KOPT-K1 (cell line): ENCODE measurements at regions not wholly inside any gene's neighbourhood (a gene's known extent, or its start where the extent isn't known, plus 50 kb on each side); places are given as distances from the start of the nearest gene placed in this dataset.

Source experiments
- H3K27ac ChIP-seq: fragments of 200-600 bp; sonication (generic); 2 replicates; pipeline ENCODE4 v1.5.1; 2016; ENCODE audit warnings: antibody characterized with exemption, mild to moderate bottlenecking, low read depth, low read length; ENCODE audit not compliant: poor library complexity, severe bottlenecking
- H3K36me3 ChIP-seq: fragments of 200-600 bp; sonication (generic); 2 replicates; pipeline ENCODE4 v1.5.1; 2017; ENCODE audit warnings: antibody characterized with exemption, mild to moderate bottlenecking, low read length, moderate library complexity; ENCODE audit not compliant: insufficient read depth
- H3K9me3 ChIP-seq: fragments of 200-600 bp; sonication (generic); 2 replicates; pipeline ENCODE4 v1.5.1; 2017; ENCODE audit warnings: antibody characterized with exemption, low read length, mild to moderate bottlenecking; ENCODE audit not compliant: insufficient read depth, poor library complexity, severe bottlenecking

DNA sequence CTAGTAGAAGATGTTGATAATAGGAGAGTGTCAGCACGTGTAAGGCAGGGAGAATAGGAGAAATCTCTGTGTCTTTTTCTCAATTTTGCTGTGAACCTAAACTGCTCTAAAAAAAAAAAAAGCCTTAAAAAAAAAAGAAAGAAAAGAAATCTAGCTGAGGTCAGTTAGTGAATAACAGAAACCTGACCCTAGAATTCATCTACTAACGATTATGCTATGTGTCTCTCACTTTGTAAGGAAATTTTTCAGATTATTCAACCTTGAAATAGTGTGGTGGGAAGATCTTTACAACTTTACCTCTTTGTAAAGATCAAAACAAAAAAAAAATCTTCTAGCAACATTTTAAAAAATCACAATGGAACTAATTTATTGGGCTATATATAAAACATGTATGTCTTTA, 995.7 kb downstream of the GALC start:
- H3K27ac ChIP-seq: no peak overlapping the region
- H3K9me3 ChIP-seq: no peaks in the 10 kb centered on the region
- H3K36me3 ChIP-seq: no peaks in the 10 kb centered on the region

DNA sequence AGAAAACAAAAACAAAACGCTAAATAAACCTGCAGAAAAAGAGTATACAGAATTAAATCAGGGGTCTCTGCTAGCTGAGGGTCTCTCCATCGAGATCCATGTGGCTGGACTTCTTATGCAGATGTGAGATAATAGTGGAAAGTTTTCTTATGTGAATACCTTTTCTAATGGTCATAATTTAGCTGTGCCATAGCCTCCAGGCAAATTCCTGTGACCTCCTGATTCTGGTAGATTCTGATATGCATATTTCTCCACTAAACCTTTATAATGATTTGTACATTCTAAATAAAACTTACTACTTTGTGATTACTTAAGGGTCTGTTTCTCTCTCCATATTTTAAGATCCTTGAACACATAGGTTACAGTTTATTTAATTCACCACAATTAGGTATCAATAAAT, 1002.6 kb downstream of the GALC start:
- Histone ChIP-seq H3K9me3 (no peaks in the 10 kb centered on the region), H3K36me3 (no peaks in the 10 kb centered on the region), H3K27ac (no peak overlapping the region)

DNA sequence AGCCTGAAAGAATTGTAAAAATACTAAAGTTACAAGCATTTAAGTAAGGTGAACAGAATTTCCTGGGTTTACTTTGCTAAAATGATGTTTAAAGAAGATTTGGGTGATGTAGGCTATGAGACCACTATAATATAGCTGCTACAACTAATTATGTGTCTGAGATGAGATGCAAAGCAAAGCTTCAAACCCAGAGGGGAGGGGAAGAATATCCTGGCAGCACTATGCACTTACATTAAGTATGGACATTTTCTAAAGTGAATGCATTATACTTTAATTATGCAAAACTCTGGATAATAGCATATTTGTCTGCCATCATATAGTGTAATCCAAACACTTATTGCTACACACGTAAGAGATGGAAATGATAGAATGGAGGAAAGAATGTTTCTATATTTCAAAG, 1003.7 kb downstream of the GALC start:
- Histone ChIP-seq H3K27ac (no peak overlapping the region), H3K36me3 (no peaks in the 10 kb centered on the region)

DNA sequence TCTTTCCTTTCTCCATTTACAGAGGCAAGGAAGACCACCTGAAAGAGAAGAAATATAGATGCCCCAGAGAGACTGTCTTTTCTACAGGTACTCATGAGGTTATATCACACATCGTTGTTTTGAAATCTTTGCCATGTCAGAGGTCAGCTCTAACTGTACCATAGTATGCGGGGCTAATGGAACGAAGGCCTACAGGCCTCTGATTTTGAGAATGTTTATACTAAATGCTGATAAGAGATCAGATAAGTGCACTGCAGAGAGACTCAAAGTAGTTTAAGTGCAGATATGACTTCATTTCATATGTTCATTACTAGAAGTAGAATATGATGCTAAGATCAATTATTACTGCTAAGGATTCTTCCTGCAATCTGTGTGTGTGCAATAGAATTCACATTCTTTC, 1005.0 kb downstream of the GALC start:
- no peaks in the 10 kb centered on the region for H3K9me3 ChIP-seq
- H3K36me3 ChIP-seq: no peaks in the 10 kb centered on the region
- H3K27ac ChIP-seq: no peak overlapping the region

More for the DNA sequence above, 1003.7 kb downstream of the GALC start:
- H3K9me3 ChIP-seq: no peaks in the 10 kb centered on the region

DNA sequence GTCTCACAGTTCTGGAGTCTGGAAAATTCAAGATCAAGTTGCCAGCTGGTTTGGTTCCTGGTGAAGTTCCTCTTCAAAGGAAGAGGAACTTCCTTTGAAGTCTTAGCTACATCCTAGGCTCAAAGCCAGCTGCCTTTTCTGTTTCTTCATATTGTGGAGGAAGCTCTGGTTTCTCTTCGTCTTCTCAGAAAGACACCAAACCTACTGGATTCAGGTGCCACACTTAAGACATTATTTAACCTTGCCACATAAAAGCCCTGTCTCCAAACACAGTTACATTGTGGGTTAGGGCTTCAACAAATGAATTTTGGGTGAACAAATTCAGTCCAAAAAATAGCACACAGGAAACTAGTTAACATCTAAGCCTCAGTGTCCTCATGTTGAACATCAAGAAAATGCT, 1019.8 kb downstream of the GALC start:
- Histone ChIP-seq H3K27ac (no peak overlapping the region), H3K9me3 (peaks cover 11% of the 10 kb centered on the region), H3K36me3 (no peaks in the 10 kb centered on the region)

DNA sequence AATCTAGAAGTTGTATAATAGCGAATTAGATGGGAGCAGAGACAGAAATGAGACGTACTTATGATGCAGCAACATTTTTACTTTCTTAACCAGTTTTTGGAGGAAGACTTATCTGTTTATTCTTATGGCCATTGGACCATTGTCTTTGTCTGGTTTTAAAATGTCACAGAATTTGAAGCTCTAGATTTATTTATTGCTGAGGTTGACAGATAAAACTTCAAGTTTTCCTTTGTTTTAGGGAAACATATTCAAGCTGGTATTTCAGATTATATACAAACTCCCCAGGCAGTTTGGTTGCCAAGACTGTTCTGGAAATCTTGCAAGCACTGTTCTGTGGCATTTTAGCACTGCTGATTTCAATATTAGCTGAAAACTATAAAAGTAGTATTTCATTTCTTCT, 1021.7 kb downstream of the GALC start:
- Histone ChIP-seq H3K9me3 (peaks cover 11% of the 10 kb centered on the region), H3K36me3 (no peaks in the 10 kb centered on the region), H3K27ac (no peak overlapping the region)

DNA sequence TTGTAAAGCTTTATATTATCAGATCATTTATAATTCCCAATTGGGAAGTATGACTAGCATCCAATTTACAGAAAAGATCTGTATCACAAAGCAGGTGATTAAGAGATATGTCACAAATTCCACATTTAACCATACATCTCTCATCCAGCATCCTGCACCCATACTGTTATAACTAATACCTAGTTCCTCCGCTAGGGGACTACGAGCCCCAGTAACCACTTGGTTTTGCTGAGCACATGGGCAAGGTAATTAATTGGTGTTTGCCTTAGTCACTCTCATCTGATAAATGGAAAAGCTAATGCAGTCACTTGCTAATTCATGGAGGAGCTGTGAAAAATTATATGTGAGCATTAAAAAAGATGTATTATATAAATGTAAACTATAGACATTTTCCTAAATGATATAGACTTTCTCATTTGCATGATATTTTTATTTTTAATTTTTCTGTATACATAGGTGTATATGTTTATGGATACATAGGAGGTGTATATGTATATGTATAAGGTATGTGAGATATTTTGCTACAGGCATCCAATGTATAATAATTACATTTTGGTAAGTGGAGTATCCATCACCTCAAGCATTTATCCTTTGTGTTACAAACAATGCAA, 1031.8 kb downstream of the GALC start:
- Histone ChIP-seq H3K9me3 (no peaks in the 10 kb centered on the region), H3K36me3 (no peaks in the 10 kb centered on the region), H3K27ac (no peak overlapping the region)

DNA sequence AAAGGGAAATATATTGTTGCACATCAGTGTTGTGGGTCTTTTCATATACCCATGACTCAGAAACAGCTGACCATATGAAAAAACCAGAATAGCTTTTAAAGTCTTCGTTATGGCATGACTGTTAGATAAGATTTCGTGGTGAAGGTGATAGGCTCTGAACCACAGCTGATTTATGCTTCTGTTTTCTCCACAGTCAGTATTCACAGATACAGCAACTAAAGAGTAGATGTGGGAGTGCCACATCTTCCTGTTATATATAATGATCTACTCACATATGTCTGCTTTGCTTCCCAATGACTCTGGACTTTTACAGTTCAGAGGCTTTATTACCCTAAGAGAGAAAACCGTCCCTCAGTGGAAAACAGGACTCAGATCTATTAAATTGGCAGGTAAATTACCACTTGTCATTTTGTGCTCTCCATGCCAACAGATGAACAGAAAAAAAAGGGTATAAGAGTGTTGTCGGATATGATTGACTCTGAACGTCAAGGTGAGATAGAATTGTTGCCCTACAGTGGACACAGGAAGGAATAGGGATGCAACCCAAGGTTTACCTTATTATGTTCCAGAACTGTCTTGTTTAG, 1037.1 kb downstream of the GALC start:
- Histone ChIP-seq H3K27ac (no peak overlapping the region), H3K9me3 (no peaks in the 10 kb centered on the region), H3K36me3 (no peaks in the 10 kb centered on the region)

DNA sequence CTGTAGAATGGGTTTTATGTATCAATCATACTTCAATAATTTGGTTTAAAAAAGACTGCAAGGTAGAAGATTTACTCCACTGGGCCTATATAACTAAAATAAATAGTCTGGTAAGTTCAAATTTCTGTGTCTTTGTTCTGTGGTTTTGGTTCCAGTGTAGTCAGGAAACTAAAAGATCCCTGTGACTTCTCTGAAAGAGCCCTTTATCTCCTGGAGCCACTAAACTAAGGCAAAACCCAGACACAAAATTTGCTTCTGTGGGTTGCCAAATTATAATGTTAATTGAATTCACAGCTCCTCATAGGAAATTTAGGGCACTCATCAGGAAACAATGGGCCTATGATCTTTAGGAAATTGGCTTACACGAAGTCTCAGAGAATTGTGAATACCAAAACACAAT, 1038.4 kb downstream of the GALC start:
- Histone ChIP-seq H3K9me3 (no peaks in the 10 kb centered on the region), H3K27ac (no peak overlapping the region), H3K36me3 (no peaks in the 10 kb centered on the region)

DNA sequence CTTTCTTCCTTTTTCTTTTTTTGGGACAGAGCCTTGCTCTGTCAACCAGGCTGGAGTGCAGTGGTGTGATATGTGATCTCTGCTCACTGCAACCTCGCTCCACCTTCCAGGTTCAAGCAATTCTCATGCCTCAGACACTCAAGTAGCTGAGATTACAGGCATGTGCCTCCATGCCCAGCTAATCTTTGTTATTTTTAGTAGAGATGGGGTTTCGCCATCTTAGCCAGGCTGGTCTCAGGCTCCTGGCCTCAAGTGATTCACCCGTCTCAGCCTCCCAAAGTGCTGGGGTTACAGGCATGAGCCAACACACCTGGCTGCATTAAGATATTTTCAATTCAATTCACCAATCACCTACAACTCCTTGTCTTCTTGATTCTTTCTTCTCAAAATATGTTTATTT, 1046.5 kb downstream of the GALC start:
- Histone ChIP-seq H3K27ac (no peak overlapping the region), H3K36me3 (no peaks in the 10 kb centered on the region), H3K9me3 (no peaks in the 10 kb centered on the region)

DNA sequence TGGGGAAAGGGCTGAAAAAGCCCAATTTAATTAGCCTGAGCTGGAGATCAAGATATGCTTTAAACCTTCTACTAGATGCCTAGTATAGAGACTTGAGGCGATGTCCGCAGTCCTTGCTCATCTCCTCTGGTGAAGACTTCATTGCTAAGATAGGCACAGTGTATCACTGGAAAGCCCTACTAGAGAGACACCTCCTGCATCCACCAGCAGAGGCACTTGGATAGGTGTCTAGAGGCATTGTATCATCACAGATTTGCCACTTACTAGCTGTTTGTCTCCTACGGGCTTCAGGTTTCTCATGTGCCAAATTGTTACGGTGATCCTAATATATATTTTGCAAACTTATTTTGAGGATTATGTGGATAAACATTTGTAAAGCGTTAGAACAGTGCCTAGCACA, 1048.5 kb downstream of the GALC start:
- no peak overlapping the region for H3K27ac ChIP-seq
- no peaks in the 10 kb centered on the region for H3K36me3 ChIP-seq
- no peaks in the 10 kb centered on the region for H3K9me3 ChIP-seq

DNA sequence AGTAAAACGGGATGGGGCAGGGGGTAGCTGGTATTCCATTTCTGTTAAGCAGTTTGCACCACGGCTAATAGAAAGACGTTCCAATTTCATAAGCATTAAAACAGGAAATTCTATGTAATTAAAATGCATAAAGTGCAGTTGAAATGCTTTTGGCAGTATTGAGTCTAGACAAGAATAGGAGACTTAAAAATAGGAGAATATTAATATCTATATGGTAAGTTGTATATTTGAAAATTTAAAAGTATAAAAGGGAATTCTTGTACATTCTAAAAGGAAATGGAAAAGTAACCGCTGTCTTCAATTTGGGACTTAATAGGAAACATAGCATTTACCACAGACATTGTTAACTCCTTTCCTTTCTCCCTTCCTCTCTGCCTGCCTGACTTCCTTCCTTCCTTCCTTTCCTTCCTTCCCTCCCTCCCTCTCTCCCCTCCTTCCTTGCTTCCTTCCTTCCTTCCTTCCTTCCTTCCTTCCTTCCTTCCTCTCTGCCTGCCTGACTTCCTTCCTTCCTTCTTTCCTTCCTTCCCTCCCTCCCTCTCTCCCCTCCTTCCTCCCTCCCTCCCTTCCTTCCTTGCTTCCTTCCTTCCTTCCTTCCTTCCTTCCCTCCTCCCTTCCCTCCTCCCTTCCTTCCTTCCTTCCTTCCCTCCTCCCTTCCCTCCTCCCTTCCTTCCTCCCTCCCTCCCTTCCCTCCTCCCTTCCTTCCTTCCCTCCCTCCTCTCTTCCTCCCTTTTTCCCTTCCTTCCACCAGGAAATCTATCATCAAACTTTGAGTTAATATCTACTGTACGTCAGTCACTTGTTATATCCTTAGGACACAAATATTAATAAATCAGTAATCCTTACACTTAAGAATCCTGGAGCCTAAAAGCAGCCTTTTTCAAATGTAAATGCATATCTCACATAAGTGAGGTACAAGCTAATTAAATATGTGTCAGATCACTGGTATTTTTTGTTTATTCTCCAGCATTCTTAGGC, 1049.3 kb downstream of the GALC start:
- H3K27ac ChIP-seq: no peak overlapping the region
- no peaks in the 10 kb centered on the region for H3K36me3 ChIP-seq
- H3K9me3 ChIP-seq: no peaks in the 10 kb centered on the region

DNA sequence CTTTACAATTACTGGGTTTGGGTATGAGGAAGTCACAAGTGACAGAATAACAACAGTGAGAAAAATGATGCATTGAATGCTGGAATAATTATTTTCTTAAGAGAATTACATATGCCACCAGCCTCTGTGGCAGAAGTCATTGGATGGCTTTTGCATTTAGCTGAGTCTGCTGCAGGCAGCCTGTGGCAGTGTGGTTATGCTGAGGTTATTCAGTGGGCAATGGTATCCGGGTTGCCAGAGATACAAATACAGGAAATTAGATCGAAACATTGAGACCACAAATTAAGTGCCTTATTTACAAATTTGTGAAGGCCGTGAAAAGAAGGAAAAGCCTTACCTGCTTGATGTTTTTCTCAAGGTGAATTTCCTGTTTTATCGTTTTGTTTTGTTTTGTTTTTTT, 1050.0 kb downstream of the GALC start:
- Histone ChIP-seq H3K27ac (no peak overlapping the region), H3K36me3 (no peaks in the 10 kb centered on the region), H3K9me3 (no peaks in the 10 kb centered on the region)

DNA sequence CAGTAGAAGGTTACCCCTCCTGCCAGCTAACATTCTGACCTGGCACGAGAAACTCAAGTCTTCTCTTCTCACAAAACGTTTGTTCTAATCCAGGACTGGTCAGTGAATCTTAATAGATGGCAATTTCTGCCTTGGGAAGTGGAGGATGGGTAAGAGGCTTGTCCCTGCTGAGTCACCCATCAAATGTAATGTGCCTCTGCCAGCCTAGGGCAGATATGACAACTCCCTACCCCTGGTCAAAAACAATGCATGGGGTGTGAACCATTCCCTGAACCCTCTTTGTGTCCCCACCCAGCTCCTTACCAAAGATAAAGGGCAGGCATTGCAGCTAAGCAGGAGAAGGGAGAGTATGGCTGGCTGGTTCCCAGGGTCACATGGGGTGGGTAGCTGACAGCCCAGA, 1052.9 kb downstream of the GALC start:
- Histone ChIP-seq H3K27ac (no peak overlapping the region), H3K9me3 (no peaks in the 10 kb centered on the region), H3K36me3 (no peaks in the 10 kb centered on the region)

DNA sequence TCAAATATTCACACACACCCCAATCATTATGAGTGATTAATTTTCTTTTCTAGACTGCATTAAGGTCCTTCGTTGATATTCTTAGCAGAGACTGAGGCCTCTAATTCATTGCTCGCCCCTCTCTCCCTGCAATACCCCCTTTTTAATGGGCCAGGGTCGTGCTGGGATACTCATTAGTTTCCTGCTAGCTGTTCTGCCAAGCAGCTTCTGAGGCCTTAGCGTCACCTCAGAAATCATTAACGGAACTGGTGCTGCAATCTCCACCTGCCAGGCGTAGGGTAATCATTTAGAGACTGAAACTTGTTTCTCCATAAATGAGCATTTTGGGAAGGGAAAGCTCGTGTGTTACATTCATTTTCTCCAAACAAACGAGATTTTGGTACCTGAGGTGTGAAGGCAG, 1054.7 kb downstream of the GALC start:
- Histone ChIP-seq H3K36me3 (no peaks in the 10 kb centered on the region), H3K27ac (no peak overlapping the region), H3K9me3 (no peaks in the 10 kb centered on the region)
